H1 (cell line): ENCODE measurements at regions not wholly inside any gene's neighbourhood (a gene's known extent, or its start where the extent isn't known, plus 50 kb on each side); places are given as distances from the start of the nearest gene placed in this dataset.

Source experiments
- CTCF ChIA-PET: fragments of 300-600 bp; sonication (Branson Sonifier 250); formaldehyde crosslinking; loops from one replicate; lab custom pipeline; 2021; ENCODE audit not compliant: partially characterized antibody; lab: Charles Lee
- POLR2A ChIA-PET: fragments of 300-600 bp; sonication (Branson Sonifier 250); formaldehyde crosslinking; loops from one replicate; lab custom pipeline; 2021; ENCODE audit warnings: inconsistent platforms; ENCODE audit not compliant: partially characterized antibody; lab: Charles Lee
- DNase-seq, 2 experiments: peaks; one replicate each; pipeline versions ENCODE4 v3.0.0 to v3.0.0-alpha.2; 2010 to 2022; ENCODE audit warnings: low spot score in 2 of 2, low read depth in 1 of 2, mixed read lengths in 1 of 2
- FAIRE-seq: peaks from 2 replicates; lab custom pipeline; 2011; peaks lifted over from hg19 to GRCh38; lab: Jason Lieb, UNC
- H2AFZ ChIP-seq: 2 replicates; pipeline ENCODE4 v1.8.1; 2012; ENCODE audit warnings: low read length, inconsistent platforms
- H2AK5ac ChIP-seq: 2 replicates; pipeline ENCODE4 v1.6.1; 2013; ENCODE audit warnings: low read depth, low read length
- H2BK120ac ChIP-seq: replicated peaks from 2 replicates; pipeline ENCODE3; 2013; ENCODE audit warnings: low read depth, low read length, inconsistent platforms
- H2BK12ac ChIP-seq: 2 replicates; pipeline ENCODE4 v1.6.1; 2013; ENCODE audit warnings: low read depth, low read length
- H2BK15ac ChIP-seq: 2 replicates; pipeline ENCODE4 v1.6.1; 2013; ENCODE audit warnings: low read length
- H2BK20ac ChIP-seq: 2 replicates; pipeline ENCODE4 v1.6.1; 2013; ENCODE audit warnings: low read length
- H2BK5ac ChIP-seq: 2 replicates; pipeline ENCODE4 v1.6.1; 2013; ENCODE audit warnings: low read depth, low read length
- H3K14ac ChIP-seq: 2 replicates; pipeline ENCODE4 v1.6.1; 2013; ENCODE audit warnings: inconsistent platforms; ENCODE audit not compliant: insufficient read length
- H3K18ac ChIP-seq: 2 replicates; pipeline ENCODE4 v1.6.1; 2013; ENCODE audit warnings: low read length; ENCODE audit errors: extremely low read depth
- H3K23ac ChIP-seq: 2 replicates; pipeline ENCODE4 v1.6.1; 2013; ENCODE audit warnings: inconsistent platforms; ENCODE audit not compliant: insufficient read length
- H3K23me2 ChIP-seq: 2 replicates; pipeline ENCODE4 v1.6.1; 2013; ENCODE audit warnings: low read depth, low read length
- H3K27ac ChIP-seq: 2 replicates; pipeline ENCODE4 v1.6.1; 2011; ENCODE audit warnings: low read depth, low read length, inconsistent platforms
- H3K27me3 ChIP-seq, 4 experiments: replicated peaks in 1 of 4; 1 replicate in 1 of 4; 2 replicates in 3 of 4; pipeline versions ENCODE4 v1.6.1 to v1.8.1; 2011 to 2013; ENCODE audit warnings: low read length in 3 of 4, mild to moderate bottlenecking in 3 of 4, inconsistent platforms in 2 of 4, mixed read lengths in 2 of 4, moderate library complexity in 1 of 4; ENCODE audit not compliant: control insufficient read depth in 3 of 4, insufficient read depth in 3 of 4; ENCODE audit errors: extremely low read depth in 1 of 4
- H3K36me3 ChIP-seq, 4 experiments: 2 replicates each; pipeline versions ENCODE4 v1.6.1 to v1.8.1; 2011 to 2013; ENCODE audit warnings: mild to moderate bottlenecking in 4 of 4, low read length in 3 of 4, moderate library complexity in 2 of 4, control low read depth in 1 of 4, inconsistent platforms in 1 of 4; ENCODE audit not compliant: insufficient read depth in 4 of 4, control insufficient read depth in 2 of 4
- H3K4ac ChIP-seq: replicated peaks from 2 replicates; pipeline ENCODE3; 2013; ENCODE audit warnings: low read length, low read depth, mixed read lengths, inconsistent platforms; ENCODE audit not compliant: insufficient read length
- H3K4me1 ChIP-seq, 4 experiments: replicated peaks in 1 of 4; 1 replicate in 1 of 4; 2 replicates in 3 of 4; pipeline versions ENCODE4 v1.6.1 to v1.8.1; 2011 to 2013; ENCODE audit warnings: low read length in 3 of 4, inconsistent platforms in 2 of 4, mixed read lengths in 1 of 4; ENCODE audit not compliant: insufficient read depth in 4 of 4, control insufficient read depth in 3 of 4
- H3K4me2 ChIP-seq, 2 experiments: 2 replicates each; pipeline versions ENCODE4 v1.6.1 to v1.8.1; 2011 to 2013; ENCODE audit warnings: low read depth in 2 of 2, low read length in 2 of 2, control low read depth in 1 of 2, inconsistent platforms in 1 of 2, mild to moderate bottlenecking in 1 of 2; ENCODE audit not compliant: insufficient read depth in 1 of 2
- H3K4me3 ChIP-seq, 4 experiments: fragments of 200-600, 300-600 bp in 1 of 4; sonication (generic), shearing (Covaris generic), sonication (Bioruptor Twin) in 1 of 4; 2 replicates each; pipeline versions ENCODE4 v1.5.1 to v1.8.1; 2011 to 2016; ENCODE audit warnings: low read length in 4 of 4, low read depth in 3 of 4, control low read depth in 2 of 4, inconsistent platforms in 2 of 4, mild to moderate bottlenecking in 2 of 4, mixed read lengths in 1 of 4, moderate library complexity in 1 of 4; ENCODE audit not compliant: insufficient read depth in 2 of 4; ENCODE audit errors: extremely low read depth in 1 of 4
- H3K56ac ChIP-seq: replicated peaks from 2 replicates; pipeline ENCODE3; 2013; ENCODE audit warnings: low read depth, mild to moderate bottlenecking, mixed read lengths, low read length, inconsistent platforms; ENCODE audit not compliant: insufficient read length
- H3K79me1 ChIP-seq: 2 replicates; pipeline ENCODE4 v1.6.1; 2013; ENCODE audit warnings: low read depth, low read length, control low read depth
- H3K79me2 ChIP-seq, 2 experiments: 2 replicates each; pipeline versions ENCODE4 v1.6.1 to v1.8.1; 2012 to 2013; ENCODE audit warnings: low read length in 2 of 2, mild to moderate bottlenecking in 2 of 2, inconsistent platforms in 1 of 2; ENCODE audit not compliant: insufficient read depth in 2 of 2, control insufficient read depth in 1 of 2
- H3K9ac ChIP-seq, 4 experiments: replicated peaks in 1 of 4; 1 replicate in 1 of 4; 2 replicates in 3 of 4; pipeline versions ENCODE4 v1.6.1 to v1.8.1; 2011 to 2013; ENCODE audit warnings: low read depth in 3 of 4, low read length in 3 of 4, control low read depth in 2 of 4, mild to moderate bottlenecking in 2 of 4, moderate library complexity in 2 of 4, inconsistent platforms in 1 of 4; ENCODE audit errors: extremely low read depth in 1 of 4
- H3K9me3 ChIP-seq, 2 experiments: 2 replicates each; pipeline versions ENCODE4 v1.6.1 to v1.8.1; 2012 to 2013; ENCODE audit warnings: mild to moderate bottlenecking in 2 of 2, moderate library complexity in 2 of 2, control low read depth in 1 of 2, inconsistent platforms in 1 of 2, low read depth in 1 of 2, low read length in 1 of 2, mixed read lengths in 1 of 2; ENCODE audit not compliant: insufficient read depth in 2 of 2
- H4K20me1 ChIP-seq, 2 experiments: replicated peaks in 1 of 2; 2 replicates each; pipeline versions ENCODE3 to v1.8.1; 2011 to 2013; ENCODE audit warnings: inconsistent platforms in 2 of 2, low read length in 2 of 2, mild to moderate bottlenecking in 1 of 2; ENCODE audit not compliant: insufficient read depth in 2 of 2, control insufficient read depth in 1 of 2
- H4K5ac ChIP-seq: 2 replicates; pipeline ENCODE4 v1.6.1; 2013; ENCODE audit warnings: low read length, low read depth, mixed read lengths, inconsistent platforms; ENCODE audit not compliant: insufficient read length
- H4K8ac ChIP-seq: 2 replicates; pipeline ENCODE4 v1.8.0; 2013; ENCODE audit warnings: mild to moderate bottlenecking, moderate library complexity, low read length, inconsistent platforms; ENCODE audit not compliant: insufficient read depth; ENCODE audit errors: extremely low read depth
- H4K91ac ChIP-seq: replicated peaks from 2 replicates; pipeline ENCODE3; 2013; ENCODE audit warnings: low read length, mixed read lengths, inconsistent platforms; ENCODE audit not compliant: insufficient read length
- BCL11A ChIP-seq, 2 experiments: IDR thresholded peaks; one replicate each; pipeline ENCODE4 v1.6.1; 2011; ENCODE audit warnings: low read depth in 2 of 2, low read length in 2 of 2, mild to moderate bottlenecking in 2 of 2
- CBX8 ChIP-seq: fragments of 300-800, 300-1000 bp; sonication (generic); IDR thresholded peaks from 2 replicates; pipeline ENCODE4 v1.7.1; 2016; ENCODE audit warnings: low read depth, low read length, borderline replicate concordance
- CHD2 ChIP-seq: IDR thresholded peaks from 2 replicates; pipeline ENCODE4 v1.6.1; 2012; ENCODE audit warnings: low read length, improper control_type of control experiment
- CREB1 ChIP-seq: IDR thresholded peaks from 2 replicates; pipeline ENCODE4 v1.6.1; 2012; ENCODE audit warnings: inconsistent platforms
- JUND ChIP-seq: IDR thresholded peaks from 2 replicates; pipeline ENCODE4 v1.6.1; 2011; ENCODE audit warnings: mild to moderate bottlenecking, improper control_type of control experiment, low read length
- KDM1A ChIP-seq: fragments of 200-600, 300-600 bp; sonication (generic); IDR thresholded peaks from 2 replicates; pipeline ENCODE4 v1.7.1; 2016; ENCODE audit warnings: mild to moderate bottlenecking, low read length, borderline replicate concordance
- SIN3A ChIP-seq, 2 experiments: IDR thresholded peaks in 1 of 2; conservative IDR thresholded peaks in 1 of 2; 2 replicates each; pipeline ENCODE4 v1.6.1; 2011 to 2012; ENCODE audit warnings: low read length in 2 of 2, improper control_type of control experiment in 1 of 2, low read depth in 1 of 2, mild to moderate bottlenecking in 1 of 2
- TCF12 ChIP-seq: IDR thresholded peaks from 2 replicates; pipeline ENCODE4 v1.6.1; 2011; ENCODE audit warnings: low read depth, mild to moderate bottlenecking, low read length
- TEAD4 ChIP-seq: IDR thresholded peaks from 2 replicates; pipeline ENCODE4 v1.6.1; 2012; ENCODE audit warnings: low read depth, low read length, inconsistent platforms, mixed read lengths
- WGBS, 2 experiments: shearing (Covaris generic) in 1 of 2; methylation state at CpG; one replicate each; pipeline versions ENCODE4 v1.1.6 to v1.1.7; 2013 to 2015; ENCODE audit warnings: low lambda C conversion rate in 2 of 2, mixed read lengths in 2 of 2, inconsistent platforms in 1 of 2, low coverage in 1 of 2, missing lambda C conversion rate in 1 of 2; ENCODE audit not compliant: insufficient replicate concordance in 2 of 2, insufficient coverage in 1 of 2, insufficient read length in 1 of 2; ENCODE audit errors: extremely low coverage in 1 of 2, missing lambda C conversion rate in 1 of 2; 5-methylcytosine and 5-hydroxymethylcytosine counted together
- TF ChIP-seq, protein P1 (sequence below), 3 experiments: IDR thresholded peaks; 1 replicate in 2 of 3; 2 replicates in 1 of 3; pipeline versions ENCODE4 v1.5.1 to v1.6.1; 2011; ENCODE audit warnings: low read length in 3 of 3, mild to moderate bottlenecking in 3 of 3, inconsistent platforms in 2 of 3, low read depth in 1 of 3, moderate library complexity in 1 of 3; ENCODE audit not compliant: insufficient read depth in 1 of 3; ENCODE audit errors: control extremely low read depth in 1 of 3

GRCh38 chr14:52131640-52132320 is 62.9 kb upstream of the NID2 start:
- Histone ChIP-seq H3K14ac (no peak overlapping the region), H3K23ac (no peak overlapping the region), H2AFZ (peak overlapping the region; percentile 87), H3K23me2 (no peaks in the 10 kb centered on the region), H3K36me3 (no peaks in the 10 kb centered on the region), H3K56ac (no peak overlapping the region), H3K9ac (no peak overlapping the region), H2AK5ac (no peak overlapping the region), H3K79me1 (no peaks in the 10 kb centered on the region), H2BK15ac (no peak overlapping the region), H3K4me1 (no peaks in the 10 kb centered on the region), H3K9me3 (peaks cover 11 to 13% of the 10 kb centered on the region in 2 experiments; a peak in 2 of 4 replicates), H3K4me2 (no peak overlapping the region), H3K4ac (no peak overlapping the region), H2BK12ac (no peak overlapping the region), H2BK20ac (no peak overlapping the region; the same call in 1 of the 2 replicates), H3K27me3 (no peaks in the 10 kb centered on the region), H3K79me2 (no peaks in the 10 kb centered on the region), H2BK5ac (no peak overlapping the region), H4K91ac (no peak overlapping the region), H4K8ac (no peak overlapping the region), H3K27ac (no peak overlapping the region), H4K5ac (no peak overlapping the region), H4K20me1 (no peaks in the 10 kb centered on the region), H2BK120ac (no peak overlapping the region), H3K18ac (no peak overlapping the region), H3K4me3 (no peak overlapping the region)
- ChIA-PET POLR2A (interaction anchor here (0.8 to 1.2 kb wide), 2 partner anchors 62 to 116 kb away, joined by 3 to 4 read pairs; partner anchors contain the start of gene NID2), CTCF (interaction anchor here (0.6 to 5.1 kb wide), 32 partner anchors 9 to 585 kb away, joined by 3 to 67 read pairs (median 5); partner anchors contain the start of gene NID2)
- WGBS, 2 experiments, result 34% methylated on average over 13 of the region's 13 CpGs; no CpG with 5 or more reads in 1 of the 2 experiments
- FAIRE-seq, result peak; percentile 92
- peak; percentile 62 to 84 for DNase-seq
- TF ChIP-seq, protein P1, sequence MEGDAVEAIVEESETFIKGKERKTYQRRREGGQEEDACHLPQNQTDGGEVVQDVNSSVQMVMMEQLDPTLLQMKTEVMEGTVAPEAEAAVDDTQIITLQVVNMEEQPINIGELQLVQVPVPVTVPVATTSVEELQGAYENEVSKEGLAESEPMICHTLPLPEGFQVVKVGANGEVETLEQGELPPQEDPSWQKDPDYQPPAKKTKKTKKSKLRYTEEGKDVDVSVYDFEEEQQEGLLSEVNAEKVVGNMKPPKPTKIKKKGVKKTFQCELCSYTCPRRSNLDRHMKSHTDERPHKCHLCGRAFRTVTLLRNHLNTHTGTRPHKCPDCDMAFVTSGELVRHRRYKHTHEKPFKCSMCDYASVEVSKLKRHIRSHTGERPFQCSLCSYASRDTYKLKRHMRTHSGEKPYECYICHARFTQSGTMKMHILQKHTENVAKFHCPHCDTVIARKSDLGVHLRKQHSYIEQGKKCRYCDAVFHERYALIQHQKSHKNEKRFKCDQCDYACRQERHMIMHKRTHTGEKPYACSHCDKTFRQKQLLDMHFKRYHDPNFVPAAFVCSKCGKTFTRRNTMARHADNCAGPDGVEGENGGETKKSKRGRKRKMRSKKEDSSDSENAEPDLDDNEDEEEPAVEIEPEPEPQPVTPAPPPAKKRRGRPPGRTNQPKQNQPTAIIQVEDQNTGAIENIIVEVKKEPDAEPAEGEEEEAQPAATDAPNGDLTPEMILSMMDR (IDR thresholded peaks at IDR 0.05; ENCODE audit: control extremely low read depth in 1 of 3, insufficient read depth in 1 of 3, low read depth in 1 of 3, low read length in 3 of 3), result peak; percentile 68 to 86 (median 85)
- TF ChIP-seq JUND, result 0 out of 2 replicates have a peak, but pooled peaks have one; percentile 17
- peak; percentile 36; the same call in 1 of the 2 replicates for TF ChIP-seq CHD2
- no peak for TF ChIP-seq TCF12
- no peak for TF ChIP-seq KDM1A
- no peak for TF ChIP-seq CBX8
- TF ChIP-seq BCL11A (IDR thresholded peaks at IDR 0.05; ENCODE audit: low read depth in 2 of 2, low read length in 2 of 2), result no peak
- TF ChIP-seq CREB1, result peak; percentile 16; the same call in 1 of the 2 replicates
- TF ChIP-seq SIN3A (conservative IDR thresholded peaks at IDR 0.05 in 1 of 2, IDR thresholded peaks at IDR 0.05 in 1 of 2; ENCODE audit: low read depth in 1 of 2, low read length in 2 of 2), result no peak
- TF ChIP-seq TEAD4, result no peak
